ENCODE measurements at regions not wholly inside any gene's neighbourhood (a gene's known extent, or its start where the extent isn't known, plus 50 kb on each side); places are given as distances from the start of the nearest gene placed in this dataset.

- TF ChIP-seq CTCF (optimal IDR thresholded peaks at IDR 0.05 in 1 of 3, IDR thresholded peaks at IDR 0.05 in 1 of 3, conservative IDR thresholded peaks at IDR 0.05 in 1 of 3; ENCODE audit: extremely low read depth in 1 of 3, insufficient read depth in 2 of 3, low read length in 3 of 3), result no peak
- no peak for TF ChIP-seq EZH2 (IDR thresholded peaks at IDR 0.05; ENCODE audit: low read length)
- no peaks in the 10 kb centered on the region for H3K9me1 ChIP-seq (ENCODE audit: control insufficient read depth, extremely low read depth, insufficient read depth, low read length)
- H3K27ac ChIP-seq (ENCODE audit: control insufficient read depth, insufficient read depth, low read length), result no peak overlapping the region
- no peaks in the 10 kb centered on the region for H4K20me1 ChIP-seq (ENCODE audit: control insufficient read depth, extremely low read depth, insufficient read depth, low read length)
- H3K4me3 ChIP-seq (ENCODE audit: control insufficient read depth in 2 of 3, extremely low read depth in 1 of 3, insufficient read depth in 2 of 3, low read depth in 1 of 3, low read length in 3 of 3), result no peak overlapping the region
- H3K4me2 ChIP-seq (ENCODE audit: control insufficient read depth, extremely low read depth, insufficient read depth, low read depth, low read length), result no peak overlapping the region
- H3K27me3 ChIP-seq (ENCODE audit: control insufficient read depth, extremely low read depth, insufficient read depth, low read length), result no peaks in the 10 kb centered on the region
- H2AFZ ChIP-seq (ENCODE audit: control insufficient read depth, low read length), result no peak overlapping the region
- no peaks in the 10 kb centered on the region for H3K4me1 ChIP-seq (ENCODE audit: control insufficient read depth, extremely low read depth, insufficient read depth, low read length)
- no peaks in the 10 kb centered on the region for H3K36me3 ChIP-seq (ENCODE audit: control insufficient read depth in 2 of 2, extremely low read depth in 1 of 2, insufficient read depth in 2 of 2, low read length in 2 of 2)
- dilution Hi-C loops (cut with MboI; ENCODE audit: extremely low pct_ligation_motif_present, low sequenced_read_pairs), result no loop called here
- no peak for DNase-seq (ENCODE audit: low read depth, low spot score)
- no peaks in the 10 kb centered on the region for H3K79me2 ChIP-seq (ENCODE audit: control insufficient read depth, insufficient read depth, low read length)
- no peaks in the 10 kb centered on the region for H3K9me3 ChIP-seq (ENCODE audit: control insufficient read depth, low read depth, low read length)
- H3K9ac ChIP-seq (ENCODE audit: control insufficient read depth, extremely low read depth, insufficient read depth, low read length), result no peak overlapping the region
- no peak for FAIRE-seq
Measured at GRCh38 chr2:223181561-223181960, 129.6 kb downstream of the KCNE4 start.

GRCh38 chr2:223182356-223182755 is 130.4 kb downstream of the KCNE4 start:
- DNase-seq (ENCODE audit: low read depth, low spot score) (no peak), FAIRE-seq (no peak)
- Histone ChIP-seq H3K9me3 (ENCODE audit: control insufficient read depth, low read depth, low read length) (no peaks in the 10 kb centered on the region), H2AFZ (ENCODE audit: control insufficient read depth, low read length) (no peak overlapping the region), H3K4me1 (ENCODE audit: control insufficient read depth, extremely low read depth, insufficient read depth, low read length) (peaks cover 4% of the 10 kb centered on the region), H3K4me2 (ENCODE audit: control insufficient read depth, extremely low read depth, insufficient read depth, low read depth, low read length) (no peak overlapping the region), H4K20me1 (ENCODE audit: control insufficient read depth, extremely low read depth, insufficient read depth, low read length) (no peaks in the 10 kb centered on the region), H3K9ac (ENCODE audit: control insufficient read depth, extremely low read depth, insufficient read depth, low read length) (no peak overlapping the region), H3K9me1 (ENCODE audit: control insufficient read depth, extremely low read depth, insufficient read depth, low read length) (no peaks in the 10 kb centered on the region), H3K4me3 (ENCODE audit: control insufficient read depth in 2 of 3, extremely low read depth in 1 of 3, insufficient read depth in 2 of 3, low read depth in 1 of 3, low read length in 3 of 3) (no peak overlapping the region), H3K27me3 (ENCODE audit: control insufficient read depth, extremely low read depth, insufficient read depth, low read length) (no peaks in the 10 kb centered on the region), H3K79me2 (ENCODE audit: control insufficient read depth, insufficient read depth, low read length) (no peaks in the 10 kb centered on the region), H3K27ac (ENCODE audit: control insufficient read depth, insufficient read depth, low read length) (no peak overlapping the region), H3K36me3 (ENCODE audit: control insufficient read depth in 2 of 2, extremely low read depth in 1 of 2, insufficient read depth in 2 of 2, low read length in 2 of 2) (no peaks in the 10 kb centered on the region)
- TF ChIP-seq CTCF (optimal IDR thresholded peaks at IDR 0.05 in 1 of 3, IDR thresholded peaks at IDR 0.05 in 1 of 3, conservative IDR thresholded peaks at IDR 0.05 in 1 of 3; ENCODE audit: extremely low read depth in 1 of 3, insufficient read depth in 2 of 3, low read length in 3 of 3), result no peak
- TF ChIP-seq EZH2 (IDR thresholded peaks at IDR 0.05; ENCODE audit: low read length), result no peak
- dilution Hi-C loops (cut with MboI; ENCODE audit: extremely low pct_ligation_motif_present, low sequenced_read_pairs), result no loop called here

All from keratinocyte (primary cell).